Heart left ventricle (tissue), 13 donors: ENCODE measurements at regions not wholly inside any gene's neighbourhood (a gene's known extent, or its start where the extent isn't known, plus 50 kb on each side); places are given as distances from the start of the nearest gene placed in this dataset.

Experiments
- POLR2A ChIP-seq, 2 donors: fragments of 450-650 bp; IDR thresholded peaks; one replicate each; pipeline ENCODE4 v1.6.1; 2017; ENCODE audit warnings: antibody characterized with exemption in 2 of 2, mild to moderate bottlenecking in 2 of 2, moderate library complexity in 2 of 2
- TF ChIP-seq, protein P1 (sequence below), 12 donors: fragments of 200-600 bp; sonication (generic) in 4 of 12; IDR thresholded peaks; one replicate each; pipeline versions ENCODE4 v1.5.0 to v1.8.0; 2018 to 2022; ENCODE audit warnings: antibody characterized with exemption in 12 of 12, mild to moderate bottlenecking in 5 of 12
- donor health status: ischemic (EF 13 %, LVEDD 7.1; RV severe dilation, severe dysfunction).
- donor health status: DM: no; HTN: yes; CAD: no.
- donor health status: DM: no; HTN: no; CAD: no.
- donor health status: ischemic (EF 25% LVEDD 6.9; RV normal size, moderate dysfunction).
- donor health status: ischemic (EF 25% LVEDD 5.7; RV mildly dilated, moderate dysfunction).
- donor health status: ischemic (EF 35%, LVEDD 5.7; RV mildly dilated, moderate dysfunction).
- donor health status: nonischemic (EF 11% LVEDD 7.7; RV severe dilation, severe dysfunction).
- donor health status: DM: yes; HTN: yes; CAD: no.
- donor health status: PGD.
- donor health status: ischemic (EF 29% LVEDD 5.4; RV normal size, mild dysfunction).
- donor health status: nonischemic (EF 23%, LVEDD 6.1; RV moderate dilation, normal function).

GRCh38 chr4:111209706-111210105 is 586.8 kb upstream of the PITX2 start:
- TF ChIP-seq, protein P1, sequence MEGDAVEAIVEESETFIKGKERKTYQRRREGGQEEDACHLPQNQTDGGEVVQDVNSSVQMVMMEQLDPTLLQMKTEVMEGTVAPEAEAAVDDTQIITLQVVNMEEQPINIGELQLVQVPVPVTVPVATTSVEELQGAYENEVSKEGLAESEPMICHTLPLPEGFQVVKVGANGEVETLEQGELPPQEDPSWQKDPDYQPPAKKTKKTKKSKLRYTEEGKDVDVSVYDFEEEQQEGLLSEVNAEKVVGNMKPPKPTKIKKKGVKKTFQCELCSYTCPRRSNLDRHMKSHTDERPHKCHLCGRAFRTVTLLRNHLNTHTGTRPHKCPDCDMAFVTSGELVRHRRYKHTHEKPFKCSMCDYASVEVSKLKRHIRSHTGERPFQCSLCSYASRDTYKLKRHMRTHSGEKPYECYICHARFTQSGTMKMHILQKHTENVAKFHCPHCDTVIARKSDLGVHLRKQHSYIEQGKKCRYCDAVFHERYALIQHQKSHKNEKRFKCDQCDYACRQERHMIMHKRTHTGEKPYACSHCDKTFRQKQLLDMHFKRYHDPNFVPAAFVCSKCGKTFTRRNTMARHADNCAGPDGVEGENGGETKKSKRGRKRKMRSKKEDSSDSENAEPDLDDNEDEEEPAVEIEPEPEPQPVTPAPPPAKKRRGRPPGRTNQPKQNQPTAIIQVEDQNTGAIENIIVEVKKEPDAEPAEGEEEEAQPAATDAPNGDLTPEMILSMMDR (IDR thresholded peaks at IDR 0.05): no peak
- no peak for TF ChIP-seq POLR2A (IDR thresholded peaks at IDR 0.05)
